NCI-H128 (cell line): ENCODE measurements at regions not wholly inside any gene's neighbourhood (a gene's known extent, or its start where the extent isn't known, plus 50 kb on each side); places are given as distances from the start of the nearest gene placed in this dataset.
"Not testable (repeated sequence)": the region's sequence is repeated elsewhere in the genome, so short reads cannot be mapped to it uniquely, and the experiment has no call there.

Experiments
- DNase-seq: peaks from one replicate; lab custom pipeline; 2025; ENCODE audit not compliant: unreplicated experiment; lab: John Stamatoyannopoulos, UW

- no peak for DNase-seq
Observed at GRCh38 chr2:62412347-62412742, 93.7 kb downstream of the TMEM17 start.

- no peak for DNase-seq
Observed at GRCh38 chr2:62410926-62411456, 95.0 kb downstream of the TMEM17 start.

- DNase-seq = no peak
Observed at GRCh38 chr2:62410015-62410453, 96.0 kb downstream of the TMEM17 start.

- DNase-seq = no peak
Observed at GRCh38 chr2:62409442-62409841, 96.6 kb downstream of the TMEM17 start.

GRCh38 chr2:62408241-62408677, 97.7 kb downstream of the TMEM17 start:
- no peak for DNase-seq

GRCh38 chr2:62407838-62408237, 98.2 kb downstream of the TMEM17 start:
- no peak for DNase-seq

- DNase-seq = no peak
Observed at GRCh38 chr2:62407401-62407800, 98.6 kb downstream of the TMEM17 start.

GRCh38 chr2:62406573-62407043, 99.4 kb downstream of the TMEM17 start:
- no peak for DNase-seq

GRCh38 chr2:62404913-62405312, 101.1 kb downstream of the TMEM17 start:
- no peak for DNase-seq

GRCh38 chr2:62402156-62402555, 103.8 kb downstream of the TMEM17 start:
- DNase-seq = no peak

GRCh38 chr2:62398356-62398755, 107.6 kb downstream of the TMEM17 start:
- no peak for DNase-seq

GRCh38 chr2:62396880-62397279, 109.1 kb downstream of the TMEM17 start:
- no peak for DNase-seq

- no peak for DNase-seq
Observed at GRCh38 chr2:62393293-62393692, 112.7 kb downstream of the TMEM17 start.

- no peak for DNase-seq
Observed at GRCh38 chr2:62391696-62392095, 114.3 kb downstream of the TMEM17 start.

GRCh38 chr2:62386378-62386777, 119.6 kb downstream of the TMEM17 start:
- not testable (repeated sequence) for DNase-seq

GRCh38 chr2:62383846-62384245, 122.1 kb downstream of the TMEM17 start:
- DNase-seq = no peak

- no peak for DNase-seq
Observed at GRCh38 chr2:62382757-62383156, 123.2 kb downstream of the TMEM17 start.

- DNase-seq = no peak
Observed at GRCh38 chr2:62382122-62382521, 123.9 kb downstream of the TMEM17 start.

- DNase-seq = no peak
Observed at GRCh38 chr2:62381656-62382055, 124.3 kb downstream of the TMEM17 start.

GRCh38 chr2:62379566-62379965, 126.4 kb downstream of the TMEM17 start:
- DNase-seq = no peak

GRCh38 chr2:62375113-62375420, 130.9 kb downstream of the TMEM17 start:
- DNase-seq = no peak

- DNase-seq = no peak
Observed at GRCh38 chr2:62374301-62375112, 131.5 kb downstream of the TMEM17 start.

GRCh38 chr2:62372824-62373223, 133.2 kb downstream of the TMEM17 start:
- DNase-seq = no peak
